ENCODE measurements at regions not wholly inside any gene's neighbourhood (a gene's known extent, or its start where the extent isn't known, plus 50 kb on each side); places are given as distances from the start of the nearest gene placed in this dataset.

- Histone ChIP-seq H3K27me3 (ENCODE audit: control insufficient read depth, insufficient read depth, low read length) (no peaks in the 10 kb centered on the region), H3K27ac (ENCODE audit: low read depth, low read length) (no peak overlapping the region), H3K4me3 (ENCODE audit: low read depth, low read length) (no peak overlapping the region), H3K4me1 (ENCODE audit: control insufficient read depth, insufficient read depth, low read length) (peaks cover 11% of the 10 kb centered on the region), H3K9me3 (ENCODE audit: control insufficient read depth, insufficient read depth, low read length) (no peaks in the 10 kb centered on the region), H3K36me3 (ENCODE audit: control insufficient read depth, insufficient read depth, low read length) (no peaks in the 10 kb centered on the region)
- 46% methylated on average over 18 of the region's 18 CpGs for WGBS (ENCODE audit: insufficient coverage)
- peak in 3 of 6 donors; percentile 6 to 33 (median 23) for DNase-seq (ENCODE audit: low read depth in 4 of 6, low spot score in 6 of 6)
Observed at GRCh38 chr2:795531-796041, 118.4 kb upstream of the TMEM18 start.

GRCh38 chr2:794554-795241, 117.5 kb upstream of the TMEM18 start:
- Histone ChIP-seq H3K27ac (ENCODE audit: low read depth, low read length) (no peak overlapping the region), H3K9me3 (ENCODE audit: control insufficient read depth, insufficient read depth, low read length) (peaks cover 2% of the 10 kb centered on the region), H3K27me3 (ENCODE audit: control insufficient read depth, insufficient read depth, low read length) (no peaks in the 10 kb centered on the region), H3K4me3 (ENCODE audit: low read depth, low read length) (no peak overlapping the region), H3K36me3 (ENCODE audit: control insufficient read depth, insufficient read depth, low read length) (no peaks in the 10 kb centered on the region), H3K4me1 (ENCODE audit: control insufficient read depth, insufficient read depth, low read length) (peaks cover 11% of the 10 kb centered on the region)
- peak in 4 of 6 donors; percentile 19 to 97 (median 48) for DNase-seq (ENCODE audit: low read depth in 4 of 6, low spot score in 6 of 6)
- WGBS (ENCODE audit: insufficient coverage): 48% methylated on average over 19 of the region's 19 CpGs

GRCh38 chr2:793236-793635, 116.0 kb upstream of the TMEM18 start:
- Histone ChIP-seq H3K4me3 (ENCODE audit: low read depth, low read length) (no peak overlapping the region), H3K4me1 (ENCODE audit: control insufficient read depth, insufficient read depth, low read length) (peaks cover 11% of the 10 kb centered on the region), H3K27me3 (ENCODE audit: control insufficient read depth, insufficient read depth, low read length) (no peaks in the 10 kb centered on the region), H3K9me3 (ENCODE audit: control insufficient read depth, insufficient read depth, low read length) (peaks cover 2% of the 10 kb centered on the region), H3K27ac (ENCODE audit: low read depth, low read length) (no peak overlapping the region), H3K36me3 (ENCODE audit: control insufficient read depth, insufficient read depth, low read length) (no peaks in the 10 kb centered on the region)
- 71% methylated on average over 5 of the region's 7 CpGs for WGBS (ENCODE audit: insufficient coverage)
- DNase-seq (ENCODE audit: low read depth in 4 of 6, low spot score in 6 of 6): no peak

DNA sequence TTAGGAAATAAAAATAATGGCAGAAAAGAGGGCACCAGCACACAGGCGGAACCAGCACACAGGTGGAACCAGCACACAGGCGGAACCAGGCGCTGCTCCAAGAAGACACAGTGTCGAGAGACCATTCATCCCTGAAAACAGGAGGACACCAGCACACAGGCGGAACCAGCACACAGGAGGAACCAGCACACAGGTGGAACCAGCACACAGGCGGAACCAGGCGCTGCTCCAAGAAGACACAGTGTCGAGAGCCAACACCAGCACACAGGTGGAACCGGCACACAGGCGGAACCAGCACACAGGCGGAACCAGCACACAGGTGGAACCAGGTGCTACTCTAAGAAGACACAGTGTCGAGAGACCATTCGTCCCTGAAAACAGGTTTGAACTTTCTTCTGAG, 115.5 kb upstream of the TMEM18 start:
- H3K27me3 ChIP-seq (ENCODE audit: control insufficient read depth, insufficient read depth, low read length): no peaks in the 10 kb centered on the region
- H3K9me3 ChIP-seq (ENCODE audit: control insufficient read depth, insufficient read depth, low read length): peaks cover 2% of the 10 kb centered on the region
- DNase-seq (ENCODE audit: low read depth in 4 of 6, low spot score in 6 of 6): no peak
- peaks cover 11% of the 10 kb centered on the region for H3K4me1 ChIP-seq (ENCODE audit: control insufficient read depth, insufficient read depth, low read length)
- 93% methylated on average over 10 of the region's 13 CpGs for WGBS (ENCODE audit: insufficient coverage)
- no peak overlapping the region for H3K4me3 ChIP-seq (ENCODE audit: low read depth, low read length)
- no peaks in the 10 kb centered on the region for H3K36me3 ChIP-seq (ENCODE audit: control insufficient read depth, insufficient read depth, low read length)
- H3K27ac ChIP-seq (ENCODE audit: low read depth, low read length): no peak overlapping the region

- Histone ChIP-seq H3K4me3 (ENCODE audit: low read depth, low read length) (no peak overlapping the region), H3K27me3 (ENCODE audit: control insufficient read depth, insufficient read depth, low read length) (no peaks in the 10 kb centered on the region), H3K9me3 (ENCODE audit: control insufficient read depth, insufficient read depth, low read length) (peaks cover 2% of the 10 kb centered on the region), H3K27ac (ENCODE audit: low read depth, low read length) (no peak overlapping the region), H3K4me1 (ENCODE audit: control insufficient read depth, insufficient read depth, low read length) (peaks cover 7% of the 10 kb centered on the region), H3K36me3 (ENCODE audit: control insufficient read depth, insufficient read depth, low read length) (no peaks in the 10 kb centered on the region)
- no peak for DNase-seq (ENCODE audit: low read depth in 4 of 6, low spot score in 6 of 6)
- 95% methylated on average over 7 of the region's 7 CpGs for WGBS (ENCODE audit: insufficient coverage)
Observed at GRCh38 chr2:790634-791245, 113.5 kb upstream of the TMEM18 start.

GRCh38 chr2:790081-790480, 112.9 kb upstream of the TMEM18 start:
- Histone ChIP-seq H3K4me1 (ENCODE audit: control insufficient read depth, insufficient read depth, low read length) (peaks cover under 1% of the 10 kb centered on the region), H3K4me3 (ENCODE audit: low read depth, low read length) (no peak overlapping the region), H3K36me3 (ENCODE audit: control insufficient read depth, insufficient read depth, low read length) (no peaks in the 10 kb centered on the region), H3K9me3 (ENCODE audit: control insufficient read depth, insufficient read depth, low read length) (peaks cover 2% of the 10 kb centered on the region), H3K27ac (ENCODE audit: low read depth, low read length) (no peak overlapping the region), H3K27me3 (ENCODE audit: control insufficient read depth, insufficient read depth, low read length) (no peaks in the 10 kb centered on the region)
- DNase-seq (ENCODE audit: low read depth in 4 of 6, low spot score in 6 of 6): no peak
- WGBS (ENCODE audit: insufficient coverage): 86% methylated on average over 2 of the region's 3 CpGs

GRCh38 chr2:789529-789928, 112.3 kb upstream of the TMEM18 start:
- no peaks in the 10 kb centered on the region for H3K4me1 ChIP-seq (ENCODE audit: control insufficient read depth, insufficient read depth, low read length)
- 88% methylated on average over 3 of the region's 3 CpGs for WGBS (ENCODE audit: insufficient coverage)
- DNase-seq (ENCODE audit: low read depth in 4 of 6, low spot score in 6 of 6): no peak

GRCh38 chr2:788227-789032, 111.2 kb upstream of the TMEM18 start:
- Histone ChIP-seq H3K9me3 (ENCODE audit: control insufficient read depth, insufficient read depth, low read length) (peaks cover 2% of the 10 kb centered on the region), H3K36me3 (ENCODE audit: control insufficient read depth, insufficient read depth, low read length) (no peaks in the 10 kb centered on the region), H3K4me3 (ENCODE audit: low read depth, low read length) (no peak overlapping the region), H3K4me1 (ENCODE audit: control insufficient read depth, insufficient read depth, low read length) (no peaks in the 10 kb centered on the region), H3K27ac (ENCODE audit: low read depth, low read length) (no peak overlapping the region), H3K27me3 (ENCODE audit: control insufficient read depth, insufficient read depth, low read length) (no peaks in the 10 kb centered on the region)
- 83% methylated on average over 14 of the region's 17 CpGs for WGBS (ENCODE audit: insufficient coverage)
- no peak for DNase-seq (ENCODE audit: low read depth in 4 of 6, low spot score in 6 of 6)

More at GRCh38 chr2:789529-789928, 112.3 kb upstream of the TMEM18 start:
- no peaks in the 10 kb centered on the region for H3K36me3 ChIP-seq (ENCODE audit: control insufficient read depth, insufficient read depth, low read length)
- H3K27me3 ChIP-seq (ENCODE audit: control insufficient read depth, insufficient read depth, low read length): no peaks in the 10 kb centered on the region
- no peak overlapping the region for H3K4me3 ChIP-seq (ENCODE audit: low read depth, low read length)
- H3K9me3 ChIP-seq (ENCODE audit: control insufficient read depth, insufficient read depth, low read length): peaks cover 2% of the 10 kb centered on the region
- H3K27ac ChIP-seq (ENCODE audit: low read depth, low read length): no peak overlapping the region

GRCh38 chr2:784753-785152, 107.5 kb upstream of the TMEM18 start:
- Histone ChIP-seq H3K36me3 (ENCODE audit: control insufficient read depth, insufficient read depth, low read length) (no peaks in the 10 kb centered on the region), H3K9me3 (ENCODE audit: control insufficient read depth, insufficient read depth, low read length) (no peaks in the 10 kb centered on the region), H3K27me3 (ENCODE audit: control insufficient read depth, insufficient read depth, low read length) (no peaks in the 10 kb centered on the region), H3K27ac (ENCODE audit: low read depth, low read length) (no peak overlapping the region), H3K4me3 (ENCODE audit: low read depth, low read length) (no peak overlapping the region), H3K4me1 (ENCODE audit: control insufficient read depth, insufficient read depth, low read length) (no peaks in the 10 kb centered on the region)
- no peak for DNase-seq (ENCODE audit: low read depth in 4 of 6, low spot score in 6 of 6)

All from spinal cord (tissue), 9 donors.